Calu3 (cell line): ENCODE measurements at regions not wholly inside any gene's neighbourhood (a gene's known extent, or its start where the extent isn't known, plus 50 kb on each side); places are given as distances from the start of the nearest gene placed in this dataset.

Source experiments
- BruUV-seq: library from RNA; stranded (reverse); fragments of 400-500 nt; replicated peaks from 2 replicates; lab custom pipeline; 2021; lab: Mats Ljungman, UMichigan
- CTCF ChIA-PET: fragments of 300-600 bp; sonication (Branson Sonifier 250); formaldehyde crosslinking; loops from one replicate; lab custom pipeline; 2022; ENCODE audit warnings: antibody characterized with exemption; lab: Charles Lee
- DNase-seq: peaks from one replicate; pipeline ENCODE4 v3.0.0; 2022
- H3K27ac Mint-ChIP-seq: one replicate; pipeline ENCODE4 v1.8.0; 2022; ENCODE audit warnings: mixed read lengths; ENCODE audit not compliant: unreplicated experiment
- H3K27me3 Mint-ChIP-seq: one replicate; pipeline ENCODE4 v1.8.0; 2022; ENCODE audit warnings: mixed read lengths; ENCODE audit not compliant: unreplicated experiment
- H3K36me3 Mint-ChIP-seq: one replicate; pipeline ENCODE4 v1.8.0; 2022; ENCODE audit warnings: mild to moderate bottlenecking, moderate library complexity, mixed read lengths; ENCODE audit not compliant: insufficient read depth, unreplicated experiment
- H3K4me1 Mint-ChIP-seq: one replicate; pipeline ENCODE4 v1.8.0; 2022; ENCODE audit warnings: mild to moderate bottlenecking, low read depth, mixed read lengths; ENCODE audit not compliant: unreplicated experiment
- H3K4me3 Mint-ChIP-seq: one replicate; pipeline ENCODE4 v1.8.0; 2022; ENCODE audit warnings: mild to moderate bottlenecking, low read depth, moderate library complexity, mixed read lengths; ENCODE audit not compliant: unreplicated experiment
- H3K9me3 Mint-ChIP-seq: one replicate; pipeline ENCODE4 v1.8.0; 2022; ENCODE audit warnings: low read depth, mixed read lengths; ENCODE audit not compliant: unreplicated experiment
- intact Hi-C: fragments of 100-400 bp; cut with micrococcal nuclease; formaldehyde crosslinking; loops from one replicate; pipeline ENCODE4 v1.10.0; 2022; ENCODE audit not compliant: unreplicated experiment
- TF ChIP-seq, protein P1 (sequence below): fragments of 200-600 bp; IDR thresholded peaks from one replicate; pipeline ENCODE4 v1.8.0; 2022; ENCODE audit warnings: antibody characterized with exemption; ENCODE audit not compliant: unreplicated experiment

DNA sequence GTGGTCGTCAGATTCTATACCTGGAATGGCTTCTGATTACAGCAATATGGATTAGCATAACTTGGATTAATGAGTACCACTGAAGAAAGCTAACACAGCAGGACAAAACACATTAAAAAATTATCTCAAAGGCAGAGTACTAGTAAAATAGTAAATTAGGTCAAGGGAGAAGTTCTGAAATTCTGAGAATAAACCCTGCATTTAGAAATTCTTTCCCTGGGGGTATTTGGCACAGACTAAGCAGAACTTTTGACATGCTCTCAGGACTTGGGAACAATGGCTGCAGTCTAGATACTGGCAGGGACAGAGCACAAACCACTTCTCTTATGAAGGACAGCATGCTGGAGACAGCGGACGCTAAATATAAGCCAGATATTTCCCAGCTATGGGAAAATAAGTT is 85.6 kb upstream of the GRIA4 start:
- Mint-ChIP-seq H3K27ac (no peak overlapping the region), H3K9me3 (peaks cover 7% of the 10 kb centered on the region), H3K4me1 (no peaks in the 10 kb centered on the region), H3K4me3 (no peak overlapping the region), H3K27me3 (no peaks in the 10 kb centered on the region), H3K36me3 (no peaks in the 10 kb centered on the region)
- intact Hi-C loops, result no loop called here
- no TSS peak for BruUV-seq
- TF ChIP-seq, protein P1, sequence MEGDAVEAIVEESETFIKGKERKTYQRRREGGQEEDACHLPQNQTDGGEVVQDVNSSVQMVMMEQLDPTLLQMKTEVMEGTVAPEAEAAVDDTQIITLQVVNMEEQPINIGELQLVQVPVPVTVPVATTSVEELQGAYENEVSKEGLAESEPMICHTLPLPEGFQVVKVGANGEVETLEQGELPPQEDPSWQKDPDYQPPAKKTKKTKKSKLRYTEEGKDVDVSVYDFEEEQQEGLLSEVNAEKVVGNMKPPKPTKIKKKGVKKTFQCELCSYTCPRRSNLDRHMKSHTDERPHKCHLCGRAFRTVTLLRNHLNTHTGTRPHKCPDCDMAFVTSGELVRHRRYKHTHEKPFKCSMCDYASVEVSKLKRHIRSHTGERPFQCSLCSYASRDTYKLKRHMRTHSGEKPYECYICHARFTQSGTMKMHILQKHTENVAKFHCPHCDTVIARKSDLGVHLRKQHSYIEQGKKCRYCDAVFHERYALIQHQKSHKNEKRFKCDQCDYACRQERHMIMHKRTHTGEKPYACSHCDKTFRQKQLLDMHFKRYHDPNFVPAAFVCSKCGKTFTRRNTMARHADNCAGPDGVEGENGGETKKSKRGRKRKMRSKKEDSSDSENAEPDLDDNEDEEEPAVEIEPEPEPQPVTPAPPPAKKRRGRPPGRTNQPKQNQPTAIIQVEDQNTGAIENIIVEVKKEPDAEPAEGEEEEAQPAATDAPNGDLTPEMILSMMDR, result no peak
- CTCF ChIA-PET, result no interaction called here
- DNase-seq, result no peak

DNA sequence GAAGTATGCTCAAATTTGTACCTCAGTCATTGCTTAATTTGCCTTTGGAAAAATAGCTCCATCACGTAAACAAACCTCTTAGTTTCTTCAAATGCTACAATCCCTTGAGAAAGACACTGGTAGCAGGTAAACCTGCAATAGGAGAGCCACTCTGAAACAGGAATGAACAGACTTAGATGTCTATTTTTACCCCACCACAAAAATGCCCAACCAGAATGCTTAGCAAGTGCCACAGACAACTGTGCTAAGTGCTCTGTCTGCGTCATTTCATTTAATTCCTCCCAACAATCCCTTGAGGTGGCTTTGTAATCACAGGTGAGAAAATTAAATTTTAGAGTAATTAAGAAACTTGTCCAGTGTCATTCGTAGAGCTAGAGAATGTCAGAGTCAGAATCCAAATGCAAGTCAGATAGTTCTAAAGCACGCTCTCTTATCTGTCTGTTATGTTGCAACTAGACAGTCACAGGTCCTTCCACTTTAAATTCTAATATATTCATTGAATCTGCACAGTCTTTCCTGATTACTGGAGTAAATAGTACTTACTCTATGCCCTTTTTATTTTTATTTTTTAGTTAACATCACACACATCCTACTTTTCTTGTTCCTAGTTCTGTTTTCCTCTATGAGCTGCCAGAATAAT is 89.0 kb upstream of the GRIA4 start:
- intact Hi-C loops, result no loop called here
- no peaks in the 10 kb centered on the region for H3K4me1 Mint-ChIP-seq
- H3K4me3 Mint-ChIP-seq, result no peak overlapping the region
- CTCF ChIA-PET, result no interaction called here
- no peak for DNase-seq
- TF ChIP-seq, protein P1, result no peak
- no peak overlapping the region for H3K27ac Mint-ChIP-seq
- H3K27me3 Mint-ChIP-seq, result no peaks in the 10 kb centered on the region
- H3K36me3 Mint-ChIP-seq, result no peaks in the 10 kb centered on the region
- peaks cover 6% of the 10 kb centered on the region for H3K9me3 Mint-ChIP-seq
- BruUV-seq, result no TSS peak

DNA sequence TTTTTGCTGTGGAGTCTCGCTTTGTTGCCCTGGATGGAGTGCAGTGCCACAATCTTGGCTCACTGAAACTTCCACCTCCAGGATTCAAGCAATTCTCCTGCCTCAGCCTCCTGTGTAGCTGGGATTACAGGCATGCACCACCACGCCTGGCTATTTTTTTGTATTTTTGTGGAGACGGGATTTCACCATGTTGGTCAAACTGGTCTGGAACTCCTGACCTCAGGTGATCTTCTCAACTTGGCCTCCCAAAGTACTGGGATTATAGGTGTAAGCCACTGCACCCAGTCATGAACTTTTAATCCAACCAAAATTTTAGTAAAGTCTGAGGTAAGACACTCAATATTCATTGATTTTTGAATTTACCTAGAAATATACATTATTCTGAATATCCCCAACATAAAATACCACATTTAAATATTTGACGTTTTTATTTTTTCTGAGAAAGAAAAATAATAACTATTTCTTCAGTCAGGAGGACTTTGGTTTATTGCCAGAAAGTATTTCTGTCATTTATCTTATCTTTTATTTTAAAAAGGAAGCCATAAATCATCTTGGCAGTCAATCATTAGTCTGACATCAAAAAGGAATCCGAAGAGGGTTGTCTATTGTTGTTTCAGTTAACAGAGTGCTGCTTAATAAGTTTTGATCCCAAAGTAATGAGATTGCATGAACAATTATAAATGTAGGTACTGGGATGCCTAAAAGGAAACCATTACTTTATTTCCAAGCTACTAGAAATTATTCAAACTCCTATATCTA is 102.2 kb upstream of the GRIA4 start:
- DNase-seq, result no peak
- no peak overlapping the region for H3K4me3 Mint-ChIP-seq
- H3K9me3 Mint-ChIP-seq, result peaks cover 2% of the 10 kb centered on the region

DNA sequence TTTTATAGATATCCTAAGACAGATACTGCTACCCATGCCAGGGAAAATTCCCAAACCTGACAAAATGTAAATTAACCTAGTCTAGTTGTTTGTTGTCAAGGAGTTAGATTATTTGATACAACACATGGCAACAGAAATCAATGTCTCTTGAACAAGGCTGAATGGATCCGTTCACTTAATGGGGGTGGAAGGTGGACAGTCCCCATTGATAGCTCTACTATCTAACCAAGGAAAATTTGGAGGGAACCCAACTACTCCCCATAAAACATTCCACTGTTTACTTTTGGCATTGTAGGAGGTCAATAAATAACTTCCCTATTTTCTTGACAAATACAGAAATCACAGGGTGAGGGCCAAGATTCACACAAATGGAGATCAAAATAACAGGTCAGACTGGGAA is 117.9 kb upstream of the GRIA4 start:
- Mint-ChIP-seq H3K27ac (no peak overlapping the region), H3K4me3 (no peak overlapping the region), H3K36me3 (no peaks in the 10 kb centered on the region), H3K9me3 (no peaks in the 10 kb centered on the region), H3K27me3 (no peaks in the 10 kb centered on the region), H3K4me1 (no peaks in the 10 kb centered on the region)
- intact Hi-C loops, result no loop called here
- CTCF ChIA-PET, result no interaction called here
- no TSS peak for BruUV-seq
- DNase-seq, result no peak
- TF ChIP-seq, protein P1, result no peak

More for the DNA sequence above, 102.2 kb upstream of the GRIA4 start:
- Mint-ChIP-seq H3K27ac (no peak overlapping the region), H3K36me3 (no peaks in the 10 kb centered on the region), H3K4me1 (no peaks in the 10 kb centered on the region), H3K27me3 (no peaks in the 10 kb centered on the region)
- CTCF ChIA-PET, result no interaction called here
- no TSS peak for BruUV-seq
- intact Hi-C loops, result no loop called here
- TF ChIP-seq, protein P1, result no peak
